Trophoblast cell (in vitro differentiated cells and primary cell): ENCODE measurements at regions not wholly inside any gene's neighbourhood (a gene's known extent, or its start where the extent isn't known, plus 50 kb on each side); places are given as distances from the start of the nearest gene placed in this dataset.
"Not testable (repeated sequence)": the region's sequence is repeated elsewhere in the genome, so short reads cannot be mapped to it uniquely, and the experiment has no call there.

Source experiments
- DNase-seq, 2 donors: peaks; one replicate each; pipeline ENCODE4 v3.0.0-alpha.2; 2016
- H2AFZ ChIP-seq: 2 replicates; pipeline ENCODE4 v1.6.1; 2013; ENCODE audit warnings: low read length, moderate library complexity, mild to moderate bottlenecking; ENCODE audit not compliant: insufficient read depth, poor library complexity
- H2AK5ac ChIP-seq: 2 replicates; pipeline ENCODE4 v1.6.1; 2013; ENCODE audit warnings: mild to moderate bottlenecking, low read length
- H2BK120ac ChIP-seq: 2 replicates; pipeline ENCODE4 v1.6.1; 2013; ENCODE audit warnings: low read length, mild to moderate bottlenecking, moderate library complexity; ENCODE audit not compliant: insufficient read depth, poor library complexity
- H2BK12ac ChIP-seq: 2 replicates; pipeline ENCODE4 v1.6.1; 2013; ENCODE audit warnings: mild to moderate bottlenecking, low read length, moderate library complexity
- H2BK5ac ChIP-seq: 2 replicates; pipeline ENCODE4 v1.6.1; 2013; ENCODE audit warnings: low read length, low read depth, moderate library complexity, mild to moderate bottlenecking; ENCODE audit not compliant: poor library complexity
- H3K14ac ChIP-seq: 2 replicates; pipeline ENCODE4 v1.6.1; 2013; ENCODE audit warnings: mild to moderate bottlenecking, low read length
- H3K18ac ChIP-seq: 2 replicates; pipeline ENCODE4 v1.6.1; 2013; ENCODE audit warnings: mild to moderate bottlenecking, low read length
- H3K23ac ChIP-seq: 2 replicates; pipeline ENCODE4 v1.6.1; 2013; ENCODE audit warnings: low read length
- H3K27ac ChIP-seq: 2 replicates; pipeline ENCODE4 v1.5.1; 2013; ENCODE audit warnings: low read depth, mild to moderate bottlenecking, inconsistent platforms, low read length, moderate library complexity
- H3K27me3 ChIP-seq: 2 replicates; pipeline ENCODE4 v1.6.1; 2013; ENCODE audit warnings: inconsistent platforms, mild to moderate bottlenecking, low read length, moderate library complexity; ENCODE audit not compliant: insufficient read depth
- H3K36me3 ChIP-seq, 2 experiments: 1 replicate in 1 of 2; 2 replicates in 1 of 2; pipeline ENCODE4 v1.6.1; 2013; ENCODE audit warnings: low read length in 2 of 2, mild to moderate bottlenecking in 2 of 2, moderate library complexity in 1 of 2; ENCODE audit not compliant: insufficient read depth in 2 of 2, control insufficient read depth in 1 of 2
- H3K4ac ChIP-seq: 2 replicates; pipeline ENCODE4 v1.6.1; 2013; ENCODE audit warnings: low read depth, mild to moderate bottlenecking, low read length, moderate library complexity
- H3K4me1 ChIP-seq, 2 experiments: 1 replicate in 1 of 2; 2 replicates in 1 of 2; pipeline ENCODE4 v1.6.1; 2013; ENCODE audit warnings: low read length in 2 of 2, mild to moderate bottlenecking in 2 of 2, moderate library complexity in 1 of 2; ENCODE audit not compliant: insufficient read depth in 2 of 2, control insufficient read depth in 1 of 2
- H3K4me2 ChIP-seq: 2 replicates; pipeline ENCODE4 v1.6.1; 2013; ENCODE audit warnings: inconsistent platforms, mild to moderate bottlenecking, low read length, moderate library complexity
- H3K4me3 ChIP-seq: 2 replicates; pipeline ENCODE4 v1.5.1; 2013; ENCODE audit warnings: mild to moderate bottlenecking, low read depth, low read length, inconsistent platforms
- H3K79me1 ChIP-seq: one replicate; pipeline ENCODE4 v1.6.1; 2013; ENCODE audit warnings: low read length
- H3K79me2 ChIP-seq: 2 replicates; pipeline ENCODE4 v1.6.1; 2013; ENCODE audit warnings: low read length, mild to moderate bottlenecking; ENCODE audit not compliant: control insufficient read depth, insufficient read depth, poor library complexity
- H3K9ac ChIP-seq: 2 replicates; pipeline ENCODE4 v1.6.1; 2013; ENCODE audit warnings: mild to moderate bottlenecking, low read length
- H3K9me3 ChIP-seq: 2 replicates; pipeline ENCODE4 v1.6.1; 2013; ENCODE audit warnings: low read depth, mild to moderate bottlenecking, control low read depth, inconsistent platforms, low read length; ENCODE audit not compliant: insufficient read depth
- H4K12ac ChIP-seq: 2 replicates; pipeline ENCODE4 v1.6.1; 2013; ENCODE audit warnings: low read depth, mild to moderate bottlenecking, low read length, moderate library complexity
- H4K8ac ChIP-seq: 2 replicates; pipeline ENCODE4 v1.6.1; 2013; ENCODE audit warnings: low read depth, mild to moderate bottlenecking, low read length, moderate library complexity
- H4K91ac ChIP-seq: one replicate; pipeline ENCODE4 v1.6.1; 2013; ENCODE audit warnings: low read depth, mild to moderate bottlenecking, low read length, moderate library complexity
- WGBS: extraction: QIAGEN DNeasy Blood & Tissue Kit; methylation state at CpG from one replicate; pipeline ENCODE4 v1.1.7; 2013; ENCODE audit warnings: missing lambda C conversion rate; ENCODE audit not compliant: insufficient read length, insufficient coverage; ENCODE audit errors: extremely low coverage; 5-methylcytosine and 5-hydroxymethylcytosine counted together

DNA sequence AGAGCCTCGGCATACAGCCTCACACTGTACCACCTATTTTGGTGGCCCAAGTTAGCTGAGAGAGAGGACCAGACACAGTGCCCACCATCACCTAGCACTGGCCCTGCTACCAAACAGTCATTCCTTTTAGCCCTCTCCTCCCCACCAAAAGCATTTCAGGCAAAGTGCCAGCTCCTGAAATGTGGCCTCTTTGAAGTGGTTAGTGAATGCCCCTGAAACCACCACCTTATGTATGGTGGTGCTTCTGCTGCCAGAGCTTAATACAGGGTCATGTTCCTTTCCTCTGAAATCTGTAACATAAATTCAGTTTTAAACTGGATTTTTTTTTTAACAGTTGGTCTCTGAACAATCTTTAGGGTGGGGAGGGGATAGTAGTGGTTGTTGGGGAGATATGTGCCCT is 91.0 kb upstream of the IKBKE start:
- not testable (repeated sequence) for H2BK120ac ChIP-seq, H3K18ac ChIP-seq, H3K36me3 ChIP-seq, H3K79me1 ChIP-seq, H3K4me2 ChIP-seq, H3K4me1 ChIP-seq, H3K9ac ChIP-seq, H3K27me3 ChIP-seq, DNase-seq, H3K9me3 ChIP-seq, H4K8ac ChIP-seq, H4K12ac ChIP-seq, H3K23ac ChIP-seq, H2BK12ac ChIP-seq, H2BK5ac ChIP-seq, H3K4ac ChIP-seq, H3K79me2 ChIP-seq, H2AFZ ChIP-seq, H2AK5ac ChIP-seq, H3K27ac ChIP-seq, H3K4me3 ChIP-seq, H4K91ac ChIP-seq, H3K14ac ChIP-seq
- no CpG with 5 or more reads among the region's 1 CpG for WGBS

DNA sequence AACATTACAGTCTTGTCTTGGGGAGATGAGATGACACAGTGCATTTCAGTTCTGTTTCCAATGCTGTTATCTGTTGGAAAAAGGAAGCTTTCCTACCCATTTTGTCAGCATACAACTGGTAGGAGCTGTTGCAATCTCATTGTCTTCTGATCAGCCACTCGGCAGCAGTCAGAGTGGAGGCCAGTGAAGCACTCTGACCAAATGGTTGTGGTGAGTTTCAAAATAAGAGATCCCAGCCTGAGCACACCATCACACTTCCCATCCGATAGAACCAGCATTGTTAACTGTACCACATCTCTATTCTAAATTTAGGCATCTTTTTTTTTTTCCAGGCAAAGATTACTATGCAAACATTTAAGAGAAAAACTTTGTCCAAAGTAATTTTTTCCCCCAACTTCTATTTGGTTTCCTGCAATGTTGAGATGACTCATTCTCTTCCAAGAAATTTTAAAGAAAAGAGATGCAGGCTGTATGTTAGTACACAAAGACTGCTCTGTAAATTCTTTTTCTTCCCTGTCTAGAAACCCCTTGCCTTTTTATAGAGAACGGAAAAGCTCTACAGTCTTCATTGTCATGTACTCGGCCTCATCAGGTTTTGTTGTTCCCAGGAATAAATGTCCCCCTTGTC is 90.0 kb upstream of the IKBKE start:
- WGBS: no CpG with 5 or more reads among the region's 4 CpGs
- not testable (repeated sequence) for H3K9me3 ChIP-seq, H2AFZ ChIP-seq, H3K27me3 ChIP-seq, H3K18ac ChIP-seq, H4K8ac ChIP-seq, H4K12ac ChIP-seq, H3K4me2 ChIP-seq, H3K4me3 ChIP-seq, H3K14ac ChIP-seq, H2BK120ac ChIP-seq, H3K4ac ChIP-seq, H3K9ac ChIP-seq, H4K91ac ChIP-seq, H3K4me1 ChIP-seq, H3K27ac ChIP-seq, H3K79me1 ChIP-seq, H3K36me3 ChIP-seq, H2BK5ac ChIP-seq, H2AK5ac ChIP-seq, H2BK12ac ChIP-seq, H3K79me2 ChIP-seq, H3K23ac ChIP-seq
- DNase-seq: peak; percentile 0 to 3

DNA sequence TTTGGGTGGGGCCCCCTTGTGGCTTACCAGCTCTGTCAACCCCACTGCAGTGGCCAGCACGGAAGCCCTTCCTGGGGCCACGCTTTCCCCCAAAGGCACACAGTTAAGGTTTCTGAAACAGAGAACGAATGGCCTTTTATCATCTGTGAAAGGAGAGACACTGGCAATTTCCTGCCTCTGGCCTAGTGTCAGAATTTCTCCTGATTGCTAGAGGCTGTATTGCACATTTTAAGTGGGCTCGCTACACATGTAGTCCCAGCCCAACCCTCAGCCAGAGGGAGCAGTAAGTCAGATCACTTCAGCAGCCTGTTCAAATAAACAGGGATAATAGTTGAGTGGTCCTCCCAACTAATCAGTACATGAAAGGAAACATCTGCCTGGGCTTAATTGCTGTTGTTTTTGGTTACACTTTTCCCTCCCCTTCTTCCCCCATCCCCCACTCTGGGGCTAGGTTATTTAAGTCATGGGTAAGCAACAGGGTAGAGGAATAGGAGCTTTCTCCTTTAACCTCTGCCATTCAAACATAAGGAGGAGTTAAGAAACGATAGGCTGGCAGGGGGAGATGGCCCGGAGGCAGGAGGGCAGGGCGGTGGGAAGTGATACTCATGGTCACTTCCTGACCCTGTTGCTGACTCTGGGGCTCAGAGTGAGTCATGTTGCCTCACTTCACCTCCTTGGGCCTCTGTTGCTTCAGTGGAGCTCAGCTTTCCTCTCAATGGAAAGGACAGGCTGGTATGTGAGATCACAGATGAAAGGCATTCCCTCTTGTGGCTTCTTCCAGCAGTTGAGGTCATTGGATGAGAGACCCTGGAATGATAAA is 89.3 kb upstream of the IKBKE start:
- H3K36me3 ChIP-seq, H2AFZ ChIP-seq, H3K4me1 ChIP-seq, H2BK12ac ChIP-seq, H3K79me1 ChIP-seq, H3K4me2 ChIP-seq, H2BK5ac ChIP-seq, H3K14ac ChIP-seq, H3K4me3 ChIP-seq, H2AK5ac ChIP-seq, H4K12ac ChIP-seq, H3K18ac ChIP-seq, H4K91ac ChIP-seq, H3K27ac ChIP-seq, H3K79me2 ChIP-seq, H3K27me3 ChIP-seq, H3K9me3 ChIP-seq, H2BK120ac ChIP-seq, H3K23ac ChIP-seq, H3K9ac ChIP-seq, DNase-seq, H3K4ac ChIP-seq, H4K8ac ChIP-seq: not testable (repeated sequence)
- no CpG with 5 or more reads among the region's 7 CpGs for WGBS

DNA sequence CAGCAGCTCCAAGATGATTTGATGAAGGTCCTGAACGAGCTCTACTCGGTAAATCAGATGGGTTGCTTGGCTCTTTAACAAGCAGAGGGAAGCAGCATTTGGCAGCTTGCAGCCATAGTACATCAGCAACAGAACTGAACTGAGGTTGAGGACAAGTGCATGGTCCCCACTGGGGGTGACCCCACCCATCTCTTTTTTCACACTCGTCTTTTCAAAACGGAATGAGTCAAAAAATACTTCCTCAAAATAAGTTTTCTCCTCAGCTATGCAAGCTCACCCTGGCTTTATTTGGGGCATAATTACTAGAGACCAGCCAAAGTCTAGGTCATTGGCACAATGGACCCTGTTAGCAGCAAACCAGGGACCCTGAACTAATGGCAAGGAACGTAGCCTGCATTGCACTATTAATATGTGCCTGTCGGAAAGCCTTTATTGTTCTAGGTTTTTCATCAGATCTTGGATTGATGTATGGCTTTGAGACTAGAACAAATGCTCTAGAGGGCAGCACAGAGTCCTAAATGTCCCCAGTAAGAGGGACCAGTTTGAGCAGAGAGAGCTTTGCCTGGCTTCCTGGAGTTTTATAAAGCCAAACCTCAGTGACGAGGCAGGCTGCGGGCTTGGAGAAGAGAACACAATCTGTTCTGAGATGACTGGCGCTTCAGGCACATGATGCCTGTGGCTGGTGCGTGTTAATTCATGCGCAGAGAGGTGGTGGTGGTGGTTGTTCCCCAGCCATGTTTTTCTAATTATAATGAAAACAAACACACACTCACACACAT is 86.1 kb upstream of the IKBKE start:
- not testable (repeated sequence) for H3K9me3 ChIP-seq, H4K91ac ChIP-seq, H3K27me3 ChIP-seq, H3K36me3 ChIP-seq, H3K18ac ChIP-seq, H3K79me1 ChIP-seq, H3K9ac ChIP-seq, H3K4me1 ChIP-seq, H2AFZ ChIP-seq, H3K27ac ChIP-seq, H2AK5ac ChIP-seq, H3K79me2 ChIP-seq, H2BK12ac ChIP-seq, H3K4me3 ChIP-seq, H3K23ac ChIP-seq, H2BK120ac ChIP-seq, H4K8ac ChIP-seq, H2BK5ac ChIP-seq, H3K4me2 ChIP-seq, H4K12ac ChIP-seq, H3K14ac ChIP-seq, H3K4ac ChIP-seq
- peak; percentile 76 to 81 for DNase-seq
- WGBS: no CpG with 5 or more reads among the region's 11 CpGs
